WTC11 (cell line): ENCODE measurements at regions not wholly inside any gene's neighbourhood (a gene's known extent, or its start where the extent isn't known, plus 50 kb on each side); places are given as distances from the start of the nearest gene placed in this dataset.

Experiments used
- ATAC-seq: fragments of 200-7000 bp; cut with Tn5 transposase; 2 replicates; pipeline ENCODE4 v1.10.0; 2021; ENCODE audit warnings: mild to moderate bottlenecking, moderate library complexity
- CTCF ChIA-PET: fragments of 300-600 bp; sonication (Branson Sonifier 250); formaldehyde crosslinking; loops from one replicate; lab custom pipeline; 2021; ENCODE audit warnings: antibody characterized with exemption; lab: Charles Lee
- POLR2A ChIA-PET: fragments of 350-600 bp; sonication (Branson Sonifier 250); formaldehyde crosslinking; loops from one replicate; lab custom pipeline; 2021; ENCODE audit warnings: antibody characterized with exemption; lab: Charles Lee
- DNase-seq: peaks from one replicate; pipeline ENCODE4 v3.0.0; 2021; ENCODE audit warnings: low spot score
- H3K27ac Mint-ChIP-seq: 2 replicates; pipeline ENCODE4 v1.8.0; 2021; ENCODE audit warnings: mixed read lengths
- H3K27me3 Mint-ChIP-seq: 2 replicates; pipeline ENCODE4 v1.8.0; 2021; ENCODE audit warnings: low read depth, mild to moderate bottlenecking, moderate library complexity, mixed read lengths
- H3K36me3 Mint-ChIP-seq: 2 replicates; pipeline ENCODE4 v1.8.0; 2021; ENCODE audit warnings: mixed read lengths
- H3K4me1 Mint-ChIP-seq: 2 replicates; pipeline ENCODE4 v1.8.0; 2022; ENCODE audit warnings: mixed read lengths
- H3K4me3 Mint-ChIP-seq: 2 replicates; pipeline ENCODE4 v1.8.0; 2021; ENCODE audit warnings: mild to moderate bottlenecking, moderate library complexity, mixed read lengths
- H3K9me3 Mint-ChIP-seq: 2 replicates; pipeline ENCODE4 v1.8.0; 2021; ENCODE audit warnings: mixed read lengths
- ELF4 ChIP-seq: sonication (generic); formaldehyde crosslinking; IDR thresholded peaks from 2 replicates; pipeline ENCODE4 v1.8.1; 2022; ENCODE audit warnings: low read depth, mild to moderate bottlenecking, moderate library complexity, missing genetic modification reagents
- EMX1 ChIP-seq: fragments of 250-450 bp; sonication (Bioruptor Pico); IDR thresholded peaks from 2 replicates; pipeline ENCODE4 v1.8.0; 2021; ENCODE audit warnings: mild to moderate bottlenecking
- FOXK1 ChIP-seq: sonication (generic); formaldehyde crosslinking; IDR thresholded peaks from 2 replicates; pipeline ENCODE4 v1.8.0; 2022; ENCODE audit warnings: mild to moderate bottlenecking, moderate library complexity, missing genetic modification reagents
- FOXP4 ChIP-seq: sonication (generic); formaldehyde crosslinking; IDR thresholded peaks from 2 replicates; pipeline ENCODE4 v1.8.0; 2022; ENCODE audit warnings: mild to moderate bottlenecking, missing genetic modification reagents
- HMGA2 ChIP-seq: fragments of 250-450 bp; sonication (Bioruptor Pico); IDR thresholded peaks from 2 replicates; pipeline ENCODE4 v1.4.0; 2021; ENCODE audit warnings: mild to moderate bottlenecking, moderate library complexity
- JUN ChIP-seq: sonication (generic); formaldehyde crosslinking; IDR thresholded peaks from 2 replicates; pipeline ENCODE4 v1.8.0; 2023; ENCODE audit warnings: mild to moderate bottlenecking, missing genetic modification reagents
- NFE2L1 ChIP-seq: sonication (generic); formaldehyde crosslinking; IDR thresholded peaks from 2 replicates; pipeline ENCODE4 v1.8.1; 2023; ENCODE audit warnings: missing genetic modification reagents
- NR1H2 ChIP-seq: sonication (generic); formaldehyde crosslinking; IDR thresholded peaks from 2 replicates; pipeline ENCODE4 v1.9.0; 2021; ENCODE audit warnings: mild to moderate bottlenecking, moderate library complexity, missing genetic modification reagents
- NR2C2 ChIP-seq: sonication (generic); formaldehyde crosslinking; IDR thresholded peaks from 2 replicates; pipeline ENCODE4 v1.8.0; 2022; ENCODE audit warnings: mild to moderate bottlenecking, missing genetic modification reagents
- SMAD4 ChIP-seq: sonication (generic); formaldehyde crosslinking; IDR thresholded peaks from 2 replicates; pipeline ENCODE4 v1.8.0; 2022; ENCODE audit warnings: mild to moderate bottlenecking, missing genetic modification reagents
- STAT6 ChIP-seq: sonication (generic); formaldehyde crosslinking; conservative IDR thresholded peaks from 2 replicates; pipeline ENCODE4 v1.8.1; 2023; ENCODE audit warnings: mild to moderate bottlenecking, low read depth, missing genetic modification reagents, moderate library complexity
- TEAD4 ChIP-seq: sonication (generic); formaldehyde crosslinking; IDR thresholded peaks from 2 replicates; pipeline ENCODE4 v1.8.0; 2022; ENCODE audit warnings: mild to moderate bottlenecking, missing genetic modification reagents
- ZBTB21 ChIP-seq: sonication (generic); formaldehyde crosslinking; IDR thresholded peaks from 2 replicates; pipeline ENCODE4 v1.8.1; 2023; ENCODE audit warnings: mild to moderate bottlenecking, missing genetic modification reagents, borderline replicate concordance
- ZNF232 ChIP-seq: sonication (generic); formaldehyde crosslinking; IDR thresholded peaks from 2 replicates; pipeline ENCODE4 v1.8.0; 2022; ENCODE audit warnings: mild to moderate bottlenecking, missing genetic modification reagents
- ZNF416 ChIP-seq: fragments of 250-450 bp; sonication (Bioruptor Pico); IDR thresholded peaks from 2 replicates; pipeline ENCODE4 v1.9.0; 2021; ENCODE audit warnings: mild to moderate bottlenecking, inconsistent platforms
- TF ChIP-seq, protein P1 (sequence below): fragments of 250-450 bp; sonication (Bioruptor Pico); IDR thresholded peaks from 2 replicates; pipeline ENCODE4 v1.9.0; 2021; ENCODE audit warnings: moderate library complexity, mild to moderate bottlenecking, inconsistent platforms, borderline replicate concordance
- TF ChIP-seq, protein P2 (sequence below): sonication (generic); formaldehyde crosslinking; IDR thresholded peaks from 2 replicates; pipeline ENCODE4 v1.8.1; 2023; ENCODE audit warnings: mild to moderate bottlenecking, missing genetic modification reagents, borderline replicate concordance
- TF ChIP-seq, protein P3 (sequence below): sonication (generic); formaldehyde crosslinking; IDR thresholded peaks from 2 replicates; pipeline ENCODE4 v1.8.0; 2022; ENCODE audit warnings: missing genetic modification reagents

DNA sequence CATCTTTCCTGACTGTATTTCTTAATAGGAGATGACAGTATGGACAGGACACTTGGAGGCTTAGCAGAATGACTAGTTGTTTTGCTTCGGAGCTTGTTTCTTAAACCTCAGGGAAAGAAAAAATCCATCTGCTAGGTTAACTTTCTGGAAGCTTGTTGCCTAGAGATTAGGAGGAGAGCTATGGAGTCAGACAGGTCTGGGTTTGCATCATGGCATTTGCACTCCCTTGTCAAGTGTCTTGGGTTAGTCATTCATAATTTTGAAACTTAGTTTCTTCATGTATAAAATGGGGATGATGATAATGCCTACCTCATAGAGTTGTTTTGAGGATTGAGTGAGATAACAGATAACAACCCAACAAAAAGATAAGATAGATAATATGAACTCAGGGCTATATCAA lies 231.5 kb downstream of the STK31 start (continued):
- no peak for TF ChIP-seq FOXP4

DNA sequence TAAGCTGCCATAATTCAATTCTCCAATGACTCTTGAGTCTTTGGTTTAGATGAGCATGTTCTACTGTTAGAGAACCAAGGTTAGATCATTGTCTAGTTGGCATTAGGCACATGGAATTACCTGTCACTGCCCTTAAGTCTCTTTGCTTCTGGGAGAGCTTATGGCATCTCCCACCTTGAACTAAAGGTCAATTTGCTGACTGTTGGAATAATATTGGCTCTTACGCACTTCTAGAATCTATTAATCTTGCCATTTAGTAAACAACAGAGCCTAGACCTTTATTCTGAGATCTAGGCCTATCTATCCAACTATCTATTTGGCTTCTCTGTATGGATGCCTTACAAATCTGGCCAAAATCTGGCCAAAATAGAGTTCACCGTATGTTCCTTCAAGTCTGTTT lies 232.0 kb downstream of the STK31 start:
- CTCF ChIA-PET, result no interaction called here
- no peaks in the 10 kb centered on the region; the same call in 1 of the 2 replicates for H3K27me3 Mint-ChIP-seq
- no peak overlapping the region for H3K4me3 Mint-ChIP-seq
- DNase-seq, result no peak
- TF ChIP-seq EMX1 (CRISPR knock-in tag), result no peak
- TF ChIP-seq NR2C2 (CRISPR knock-in tag), result no peak
- TF ChIP-seq, protein P1, sequence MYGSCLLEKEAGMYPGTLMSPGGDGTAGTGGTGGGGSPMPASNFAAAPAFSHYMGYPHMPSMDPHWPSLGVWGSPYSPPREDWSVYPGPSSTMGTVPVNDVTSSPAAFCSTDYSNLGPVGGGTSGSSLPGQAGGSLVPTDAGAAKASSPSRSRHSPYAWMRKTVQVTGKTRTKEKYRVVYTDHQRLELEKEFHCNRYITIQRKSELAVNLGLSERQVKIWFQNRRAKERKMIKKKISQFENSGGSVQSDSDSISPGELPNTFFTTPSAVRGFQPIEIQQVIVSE (CRISPR knock-in tag), result no peak
- no peak for TF ChIP-seq SMAD4
- no peak for TF ChIP-seq ZBTB21 (CRISPR knock-in tag)
- TF ChIP-seq ELF4 (CRISPR knock-in tag), result no peak
- TF ChIP-seq HMGA2, result no peak
- TF ChIP-seq, protein P2, sequence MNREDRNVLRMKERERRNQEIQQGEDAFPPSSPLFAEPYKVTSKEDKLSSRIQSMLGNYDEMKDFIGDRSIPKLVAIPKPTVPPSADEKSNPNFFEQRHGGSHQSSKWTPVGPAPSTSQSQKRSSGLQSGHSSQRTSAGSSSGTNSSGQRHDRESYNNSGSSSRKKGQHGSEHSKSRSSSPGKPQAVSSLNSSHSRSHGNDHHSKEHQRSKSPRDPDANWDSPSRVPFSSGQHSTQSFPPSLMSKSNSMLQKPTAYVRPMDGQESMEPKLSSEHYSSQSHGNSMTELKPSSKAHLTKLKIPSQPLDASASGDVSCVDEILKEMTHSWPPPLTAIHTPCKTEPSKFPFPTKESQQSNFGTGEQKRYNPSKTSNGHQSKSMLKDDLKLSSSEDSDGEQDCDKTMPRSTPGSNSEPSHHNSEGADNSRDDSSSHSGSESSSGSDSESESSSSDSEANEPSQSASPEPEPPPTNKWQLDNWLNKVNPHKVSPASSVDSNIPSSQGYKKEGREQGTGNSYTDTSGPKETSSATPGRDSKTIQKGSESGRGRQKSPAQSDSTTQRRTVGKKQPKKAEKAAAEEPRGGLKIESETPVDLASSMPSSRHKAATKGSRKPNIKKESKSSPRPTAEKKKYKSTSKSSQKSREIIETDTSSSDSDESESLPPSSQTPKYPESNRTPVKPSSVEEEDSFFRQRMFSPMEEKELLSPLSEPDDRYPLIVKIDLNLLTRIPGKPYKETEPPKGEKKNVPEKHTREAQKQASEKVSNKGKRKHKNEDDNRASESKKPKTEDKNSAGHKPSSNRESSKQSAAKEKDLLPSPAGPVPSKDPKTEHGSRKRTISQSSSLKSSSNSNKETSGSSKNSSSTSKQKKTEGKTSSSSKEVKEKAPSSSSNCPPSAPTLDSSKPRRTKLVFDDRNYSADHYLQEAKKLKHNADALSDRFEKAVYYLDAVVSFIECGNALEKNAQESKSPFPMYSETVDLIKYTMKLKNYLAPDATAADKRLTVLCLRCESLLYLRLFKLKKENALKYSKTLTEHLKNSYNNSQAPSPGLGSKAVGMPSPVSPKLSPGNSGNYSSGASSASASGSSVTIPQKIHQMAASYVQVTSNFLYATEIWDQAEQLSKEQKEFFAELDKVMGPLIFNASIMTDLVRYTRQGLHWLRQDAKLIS, result no peak
- TF ChIP-seq FOXK1 (CRISPR knock-in tag), result no peak
- TF ChIP-seq ZNF416 (CRISPR knock-in tag), result no peak
- TF ChIP-seq NR1H2 (CRISPR knock-in tag), result no peak
- no peak for TF ChIP-seq JUN (CRISPR knock-in tag)
- TF ChIP-seq NFE2L1 (CRISPR knock-in tag), result no peak
- TF ChIP-seq ZNF232 (CRISPR knock-in tag), result no peak
- no peak for TF ChIP-seq STAT6
- TF ChIP-seq, protein P3, sequence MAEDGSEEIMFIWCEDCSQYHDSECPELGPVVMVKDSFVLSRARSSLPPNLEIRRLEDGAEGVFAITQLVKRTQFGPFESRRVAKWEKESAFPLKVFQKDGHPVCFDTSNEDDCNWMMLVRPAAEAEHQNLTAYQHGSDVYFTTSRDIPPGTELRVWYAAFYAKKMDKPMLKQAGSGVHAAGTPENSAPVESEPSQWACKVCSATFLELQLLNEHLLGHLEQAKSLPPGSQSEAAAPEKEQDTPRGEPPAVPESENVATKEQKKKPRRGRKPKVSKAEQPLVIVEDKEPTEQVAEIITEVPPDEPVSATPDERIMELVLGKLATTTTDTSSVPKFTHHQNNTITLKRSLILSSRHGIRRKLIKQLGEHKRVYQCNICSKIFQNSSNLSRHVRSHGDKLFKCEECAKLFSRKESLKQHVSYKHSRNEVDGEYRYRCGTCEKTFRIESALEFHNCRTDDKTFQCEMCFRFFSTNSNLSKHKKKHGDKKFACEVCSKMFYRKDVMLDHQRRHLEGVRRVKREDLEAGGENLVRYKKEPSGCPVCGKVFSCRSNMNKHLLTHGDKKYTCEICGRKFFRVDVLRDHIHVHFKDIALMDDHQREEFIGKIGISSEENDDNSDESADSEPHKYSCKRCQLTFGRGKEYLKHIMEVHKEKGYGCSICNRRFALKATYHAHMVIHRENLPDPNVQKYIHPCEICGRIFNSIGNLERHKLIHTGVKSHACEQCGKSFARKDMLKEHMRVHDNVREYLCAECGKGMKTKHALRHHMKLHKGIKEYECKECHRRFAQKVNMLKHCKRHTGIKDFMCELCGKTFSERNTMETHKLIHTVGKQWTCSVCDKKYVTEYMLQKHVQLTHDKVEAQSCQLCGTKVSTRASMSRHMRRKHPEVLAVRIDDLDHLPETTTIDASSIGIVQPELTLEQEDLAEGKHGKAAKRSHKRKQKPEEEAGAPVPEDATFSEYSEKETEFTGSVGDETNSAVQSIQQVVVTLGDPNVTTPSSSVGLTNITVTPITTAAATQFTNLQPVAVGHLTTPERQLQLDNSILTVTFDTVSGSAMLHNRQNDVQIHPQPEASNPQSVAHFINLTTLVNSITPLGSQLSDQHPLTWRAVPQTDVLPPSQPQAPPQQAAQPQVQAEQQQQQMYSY (CRISPR knock-in tag), result no peak
- TF ChIP-seq TEAD4 (CRISPR knock-in tag), result no peak
- POLR2A ChIA-PET, result no interaction called here
- H3K27ac Mint-ChIP-seq, result no peak overlapping the region
- H3K36me3 Mint-ChIP-seq, result peaks cover 23% of the 10 kb centered on the region
- no peaks in the 10 kb centered on the region for H3K4me1 Mint-ChIP-seq
- no peak for ATAC-seq
- peaks cover 29% of the 10 kb centered on the region for H3K9me3 Mint-ChIP-seq
